Loucy (cell line): ENCODE measurements at regions not wholly inside any gene's neighbourhood (a gene's known extent, or its start where the extent isn't known, plus 50 kb on each side); places are given as distances from the start of the nearest gene placed in this dataset.

Experiments used
- CTCF ChIP-seq: fragments of 200-600 bp; sonication (generic); conservative IDR thresholded peaks from 2 replicates; pipeline ENCODE4 v1.5.1; 2014; ENCODE audit warnings: mild to moderate bottlenecking, antibody characterized with exemption, low read length
- EZH2phosphoT487 ChIP-seq: fragments of 200-600 bp; IDR thresholded peaks from 2 replicates; pipeline ENCODE4 v1.6.1; 2018; ENCODE audit warnings: antibody characterized with exemption, mild to moderate bottlenecking, moderate library complexity, borderline replicate concordance

GRCh38 chr6:115706324-115706723 is 354.4 kb downstream of the FRK start:
- TF ChIP-seq CTCF (no peak), EZH2phosphoT487 (no peak)
